ENCODE measurements at regions not wholly inside any gene's neighbourhood (a gene's known extent, or its start where the extent isn't known, plus 50 kb on each side); places are given as distances from the start of the nearest gene placed in this dataset.

DNA sequence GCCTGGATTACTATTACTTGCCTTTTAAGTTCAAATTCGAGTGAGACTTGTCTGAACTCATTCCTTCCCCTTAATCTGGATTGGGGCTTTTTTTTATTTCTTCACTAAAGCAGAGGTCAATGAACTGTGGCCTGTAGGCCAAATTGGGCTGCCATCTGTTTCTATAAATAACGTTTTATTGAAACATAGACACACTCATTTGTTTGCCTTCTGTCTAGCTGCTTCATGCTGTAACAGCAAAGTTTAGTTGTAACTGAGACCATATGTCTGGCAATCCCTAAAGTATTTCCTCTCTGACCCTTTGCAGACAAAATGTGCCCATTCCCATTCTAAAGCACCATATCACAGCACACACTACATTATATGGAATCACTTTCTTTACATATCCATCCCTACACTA, 207.9 kb upstream of the ISX start (continued):
- TF ChIP-seq, protein P1, sequence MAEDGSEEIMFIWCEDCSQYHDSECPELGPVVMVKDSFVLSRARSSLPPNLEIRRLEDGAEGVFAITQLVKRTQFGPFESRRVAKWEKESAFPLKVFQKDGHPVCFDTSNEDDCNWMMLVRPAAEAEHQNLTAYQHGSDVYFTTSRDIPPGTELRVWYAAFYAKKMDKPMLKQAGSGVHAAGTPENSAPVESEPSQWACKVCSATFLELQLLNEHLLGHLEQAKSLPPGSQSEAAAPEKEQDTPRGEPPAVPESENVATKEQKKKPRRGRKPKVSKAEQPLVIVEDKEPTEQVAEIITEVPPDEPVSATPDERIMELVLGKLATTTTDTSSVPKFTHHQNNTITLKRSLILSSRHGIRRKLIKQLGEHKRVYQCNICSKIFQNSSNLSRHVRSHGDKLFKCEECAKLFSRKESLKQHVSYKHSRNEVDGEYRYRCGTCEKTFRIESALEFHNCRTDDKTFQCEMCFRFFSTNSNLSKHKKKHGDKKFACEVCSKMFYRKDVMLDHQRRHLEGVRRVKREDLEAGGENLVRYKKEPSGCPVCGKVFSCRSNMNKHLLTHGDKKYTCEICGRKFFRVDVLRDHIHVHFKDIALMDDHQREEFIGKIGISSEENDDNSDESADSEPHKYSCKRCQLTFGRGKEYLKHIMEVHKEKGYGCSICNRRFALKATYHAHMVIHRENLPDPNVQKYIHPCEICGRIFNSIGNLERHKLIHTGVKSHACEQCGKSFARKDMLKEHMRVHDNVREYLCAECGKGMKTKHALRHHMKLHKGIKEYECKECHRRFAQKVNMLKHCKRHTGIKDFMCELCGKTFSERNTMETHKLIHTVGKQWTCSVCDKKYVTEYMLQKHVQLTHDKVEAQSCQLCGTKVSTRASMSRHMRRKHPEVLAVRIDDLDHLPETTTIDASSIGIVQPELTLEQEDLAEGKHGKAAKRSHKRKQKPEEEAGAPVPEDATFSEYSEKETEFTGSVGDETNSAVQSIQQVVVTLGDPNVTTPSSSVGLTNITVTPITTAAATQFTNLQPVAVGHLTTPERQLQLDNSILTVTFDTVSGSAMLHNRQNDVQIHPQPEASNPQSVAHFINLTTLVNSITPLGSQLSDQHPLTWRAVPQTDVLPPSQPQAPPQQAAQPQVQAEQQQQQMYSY (CRISPR knock-in tag; IDR thresholded peaks at IDR 0.05) = no peak
- TF ChIP-seq, protein P2, sequence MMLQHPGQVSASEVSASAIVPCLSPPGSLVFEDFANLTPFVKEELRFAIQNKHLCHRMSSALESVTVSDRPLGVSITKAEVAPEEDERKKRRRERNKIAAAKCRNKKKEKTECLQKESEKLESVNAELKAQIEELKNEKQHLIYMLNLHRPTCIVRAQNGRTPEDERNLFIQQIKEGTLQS (CRISPR knock-in tag; conservative IDR thresholded peaks at IDR 0.05) = no peak
- TF ChIP-seq, protein P3, sequence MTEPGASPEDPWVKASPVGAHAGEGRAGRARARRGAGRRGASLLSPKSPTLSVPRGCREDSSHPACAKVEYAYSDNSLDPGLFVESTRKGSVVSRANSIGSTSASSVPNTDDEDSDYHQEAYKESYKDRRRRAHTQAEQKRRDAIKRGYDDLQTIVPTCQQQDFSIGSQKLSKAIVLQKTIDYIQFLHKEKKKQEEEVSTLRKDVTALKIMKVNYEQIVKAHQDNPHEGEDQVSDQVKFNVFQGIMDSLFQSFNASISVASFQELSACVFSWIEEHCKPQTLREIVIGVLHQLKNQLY (CRISPR knock-in tag; IDR thresholded peaks at IDR 0.05) = no peak
- TF ChIP-seq, protein P4, sequence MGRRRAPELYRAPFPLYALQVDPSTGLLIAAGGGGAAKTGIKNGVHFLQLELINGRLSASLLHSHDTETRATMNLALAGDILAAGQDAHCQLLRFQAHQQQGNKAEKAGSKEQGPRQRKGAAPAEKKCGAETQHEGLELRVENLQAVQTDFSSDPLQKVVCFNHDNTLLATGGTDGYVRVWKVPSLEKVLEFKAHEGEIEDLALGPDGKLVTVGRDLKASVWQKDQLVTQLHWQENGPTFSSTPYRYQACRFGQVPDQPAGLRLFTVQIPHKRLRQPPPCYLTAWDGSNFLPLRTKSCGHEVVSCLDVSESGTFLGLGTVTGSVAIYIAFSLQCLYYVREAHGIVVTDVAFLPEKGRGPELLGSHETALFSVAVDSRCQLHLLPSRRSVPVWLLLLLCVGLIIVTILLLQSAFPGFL (CRISPR knock-in tag; IDR thresholded peaks at IDR 0.05; ENCODE audit: borderline replicate concordance) = no peak
- no peak for TF ChIP-seq CREB1 (CRISPR knock-in tag; IDR thresholded peaks at IDR 0.05)

DNA sequence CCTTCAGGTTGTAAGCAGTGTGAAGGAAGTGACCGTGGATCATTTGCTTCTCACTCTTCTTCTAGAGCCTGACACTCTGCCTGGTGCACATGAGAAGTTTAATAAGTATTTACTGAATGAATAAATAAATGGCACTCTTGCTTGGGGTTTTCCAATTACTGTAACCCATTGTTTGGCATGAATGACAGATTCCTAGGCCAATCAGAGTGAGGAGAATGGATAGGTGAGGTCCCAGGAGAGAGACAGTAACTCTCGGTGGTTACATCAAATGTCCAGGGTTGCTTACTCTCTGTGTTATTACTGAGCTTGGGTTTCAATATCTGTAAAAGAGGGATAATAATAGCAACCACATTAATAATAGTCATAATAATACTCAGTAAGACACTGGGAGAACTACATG, 204.2 kb upstream of the ISX start:
- DNase-seq (ENCODE audit: low spot score) (no peak), ATAC-seq (no peak)
- Mint-ChIP-seq H3K4me1 (peaks cover 7% of the 10 kb centered on the region), H3K36me3 (0 out of 2 replicates have a peak, but pooled peaks cover 7% of the 10 kb centered on the region), H3K27me3 (ENCODE audit: low read depth) (no peaks in the 10 kb centered on the region; the same call in 1 of the 2 replicates), H3K9me3 (peaks cover 33% of the 10 kb centered on the region), H3K4me3 (no peak overlapping the region), H3K27ac (no peak overlapping the region)
- POLR2A ChIA-PET = no interaction called here
- CTCF ChIA-PET = no interaction called here
- TF ChIP-seq, protein P5, sequence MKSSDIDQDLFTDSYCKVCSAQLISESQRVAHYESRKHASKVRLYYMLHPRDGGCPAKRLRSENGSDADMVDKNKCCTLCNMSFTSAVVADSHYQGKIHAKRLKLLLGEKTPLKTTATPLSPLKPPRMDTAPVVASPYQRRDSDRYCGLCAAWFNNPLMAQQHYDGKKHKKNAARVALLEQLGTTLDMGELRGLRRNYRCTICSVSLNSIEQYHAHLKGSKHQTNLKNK (CRISPR knock-in tag; IDR thresholded peaks at IDR 0.05) = no peak
- TF ChIP-seq ZNF423 (CRISPR knock-in tag; IDR thresholded peaks at IDR 0.05) (no peak), ELF4 (CRISPR knock-in tag; IDR thresholded peaks at IDR 0.05; ENCODE audit: low read depth) (no peak), SOX15 (CRISPR knock-in tag; IDR thresholded peaks at IDR 0.05) (no peak), ATF1 (CRISPR knock-in tag; IDR thresholded peaks at IDR 0.05) (no peak), JAZF1 (CRISPR knock-in tag; IDR thresholded peaks at IDR 0.05) (no peak), RELA (CRISPR knock-in tag; IDR thresholded peaks at IDR 0.05; ENCODE audit: borderline replicate concordance) (no peak), ZNF396 (CRISPR knock-in tag; IDR thresholded peaks at IDR 0.05; ENCODE audit: borderline replicate concordance) (no peak)
- TF ChIP-seq, protein P6, sequence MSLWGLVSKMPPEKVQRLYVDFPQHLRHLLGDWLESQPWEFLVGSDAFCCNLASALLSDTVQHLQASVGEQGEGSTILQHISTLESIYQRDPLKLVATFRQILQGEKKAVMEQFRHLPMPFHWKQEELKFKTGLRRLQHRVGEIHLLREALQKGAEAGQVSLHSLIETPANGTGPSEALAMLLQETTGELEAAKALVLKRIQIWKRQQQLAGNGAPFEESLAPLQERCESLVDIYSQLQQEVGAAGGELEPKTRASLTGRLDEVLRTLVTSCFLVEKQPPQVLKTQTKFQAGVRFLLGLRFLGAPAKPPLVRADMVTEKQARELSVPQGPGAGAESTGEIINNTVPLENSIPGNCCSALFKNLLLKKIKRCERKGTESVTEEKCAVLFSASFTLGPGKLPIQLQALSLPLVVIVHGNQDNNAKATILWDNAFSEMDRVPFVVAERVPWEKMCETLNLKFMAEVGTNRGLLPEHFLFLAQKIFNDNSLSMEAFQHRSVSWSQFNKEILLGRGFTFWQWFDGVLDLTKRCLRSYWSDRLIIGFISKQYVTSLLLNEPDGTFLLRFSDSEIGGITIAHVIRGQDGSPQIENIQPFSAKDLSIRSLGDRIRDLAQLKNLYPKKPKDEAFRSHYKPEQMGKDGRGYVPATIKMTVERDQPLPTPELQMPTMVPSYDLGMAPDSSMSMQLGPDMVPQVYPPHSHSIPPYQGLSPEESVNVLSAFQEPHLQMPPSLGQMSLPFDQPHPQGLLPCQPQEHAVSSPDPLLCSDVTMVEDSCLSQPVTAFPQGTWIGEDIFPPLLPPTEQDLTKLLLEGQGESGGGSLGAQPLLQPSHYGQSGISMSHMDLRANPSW (CRISPR knock-in tag; conservative IDR thresholded peaks at IDR 0.05; ENCODE audit: low read depth) = no peak
- TF ChIP-seq, protein P7, sequence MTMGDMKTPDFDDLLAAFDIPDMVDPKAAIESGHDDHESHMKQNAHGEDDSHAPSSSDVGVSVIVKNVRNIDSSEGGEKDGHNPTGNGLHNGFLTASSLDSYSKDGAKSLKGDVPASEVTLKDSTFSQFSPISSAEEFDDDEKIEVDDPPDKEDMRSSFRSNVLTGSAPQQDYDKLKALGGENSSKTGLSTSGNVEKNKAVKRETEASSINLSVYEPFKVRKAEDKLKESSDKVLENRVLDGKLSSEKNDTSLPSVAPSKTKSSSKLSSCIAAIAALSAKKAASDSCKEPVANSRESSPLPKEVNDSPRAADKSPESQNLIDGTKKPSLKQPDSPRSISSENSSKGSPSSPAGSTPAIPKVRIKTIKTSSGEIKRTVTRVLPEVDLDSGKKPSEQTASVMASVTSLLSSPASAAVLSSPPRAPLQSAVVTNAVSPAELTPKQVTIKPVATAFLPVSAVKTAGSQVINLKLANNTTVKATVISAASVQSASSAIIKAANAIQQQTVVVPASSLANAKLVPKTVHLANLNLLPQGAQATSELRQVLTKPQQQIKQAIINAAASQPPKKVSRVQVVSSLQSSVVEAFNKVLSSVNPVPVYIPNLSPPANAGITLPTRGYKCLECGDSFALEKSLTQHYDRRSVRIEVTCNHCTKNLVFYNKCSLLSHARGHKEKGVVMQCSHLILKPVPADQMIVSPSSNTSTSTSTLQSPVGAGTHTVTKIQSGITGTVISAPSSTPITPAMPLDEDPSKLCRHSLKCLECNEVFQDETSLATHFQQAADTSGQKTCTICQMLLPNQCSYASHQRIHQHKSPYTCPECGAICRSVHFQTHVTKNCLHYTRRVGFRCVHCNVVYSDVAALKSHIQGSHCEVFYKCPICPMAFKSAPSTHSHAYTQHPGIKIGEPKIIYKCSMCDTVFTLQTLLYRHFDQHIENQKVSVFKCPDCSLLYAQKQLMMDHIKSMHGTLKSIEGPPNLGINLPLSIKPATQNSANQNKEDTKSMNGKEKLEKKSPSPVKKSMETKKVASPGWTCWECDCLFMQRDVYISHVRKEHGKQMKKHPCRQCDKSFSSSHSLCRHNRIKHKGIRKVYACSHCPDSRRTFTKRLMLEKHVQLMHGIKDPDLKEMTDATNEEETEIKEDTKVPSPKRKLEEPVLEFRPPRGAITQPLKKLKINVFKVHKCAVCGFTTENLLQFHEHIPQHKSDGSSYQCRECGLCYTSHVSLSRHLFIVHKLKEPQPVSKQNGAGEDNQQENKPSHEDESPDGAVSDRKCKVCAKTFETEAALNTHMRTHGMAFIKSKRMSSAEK (CRISPR knock-in tag; IDR thresholded peaks at IDR 0.05; ENCODE audit: borderline replicate concordance) = no peak
- TF ChIP-seq, protein P8, sequence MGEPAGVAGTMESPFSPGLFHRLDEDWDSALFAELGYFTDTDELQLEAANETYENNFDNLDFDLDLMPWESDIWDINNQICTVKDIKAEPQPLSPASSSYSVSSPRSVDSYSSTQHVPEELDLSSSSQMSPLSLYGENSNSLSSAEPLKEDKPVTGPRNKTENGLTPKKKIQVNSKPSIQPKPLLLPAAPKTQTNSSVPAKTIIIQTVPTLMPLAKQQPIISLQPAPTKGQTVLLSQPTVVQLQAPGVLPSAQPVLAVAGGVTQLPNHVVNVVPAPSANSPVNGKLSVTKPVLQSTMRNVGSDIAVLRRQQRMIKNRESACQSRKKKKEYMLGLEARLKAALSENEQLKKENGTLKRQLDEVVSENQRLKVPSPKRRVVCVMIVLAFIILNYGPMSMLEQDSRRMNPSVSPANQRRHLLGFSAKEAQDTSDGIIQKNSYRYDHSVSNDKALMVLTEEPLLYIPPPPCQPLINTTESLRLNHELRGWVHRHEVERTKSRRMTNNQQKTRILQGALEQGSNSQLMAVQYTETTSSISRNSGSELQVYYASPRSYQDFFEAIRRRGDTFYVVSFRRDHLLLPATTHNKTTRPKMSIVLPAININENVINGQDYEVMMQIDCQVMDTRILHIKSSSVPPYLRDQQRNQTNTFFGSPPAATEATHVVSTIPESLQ (CRISPR knock-in tag; IDR thresholded peaks at IDR 0.05) = no peak
- TF ChIP-seq, protein P9, sequence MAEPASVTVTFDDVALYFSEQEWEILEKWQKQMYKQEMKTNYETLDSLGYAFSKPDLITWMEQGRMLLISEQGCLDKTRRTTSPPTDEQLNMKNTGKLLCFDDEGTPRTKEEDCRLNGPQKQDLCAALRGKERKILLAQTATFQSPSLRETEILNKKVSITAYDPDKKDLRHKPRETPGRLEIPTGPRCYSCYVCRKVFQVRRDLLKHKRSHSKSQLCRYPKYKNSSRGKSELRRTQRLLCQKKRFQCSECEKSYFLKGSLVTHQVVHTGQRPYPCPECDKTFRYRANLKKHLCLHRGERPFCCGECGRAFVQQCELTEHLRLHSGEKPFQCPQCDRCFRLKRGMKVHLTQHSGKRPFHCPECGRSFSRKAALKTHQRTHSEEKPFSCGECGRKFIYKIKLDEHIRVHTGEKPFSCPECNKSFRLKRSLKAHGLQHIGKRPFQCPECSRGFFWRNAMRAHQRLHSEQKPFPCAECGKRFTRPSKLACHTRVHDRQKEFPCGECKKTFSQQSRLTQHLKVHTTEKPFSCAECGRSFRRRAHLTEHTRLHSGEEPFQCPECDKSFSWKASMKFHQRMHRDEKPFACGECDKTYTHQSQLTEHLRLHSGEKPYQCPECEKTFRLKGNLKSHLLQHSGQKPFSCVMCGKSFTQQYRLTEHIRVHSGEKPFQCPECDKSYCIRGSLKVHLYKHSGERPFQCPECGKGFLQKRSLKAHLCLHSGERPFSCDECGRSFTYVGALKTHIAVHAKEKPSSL (CRISPR knock-in tag; conservative IDR thresholded peaks at IDR 0.05) = no peak

Data from WTC11 (cell line).